GM12891 (cell line): ENCODE measurements at regions not wholly inside any gene's neighbourhood (a gene's known extent, or its start where the extent isn't known, plus 50 kb on each side); places are given as distances from the start of the nearest gene placed in this dataset.
"Not testable (repeated sequence)": the region's sequence is repeated elsewhere in the genome, so short reads cannot be mapped to it uniquely, and the experiment has no call there.

Experiments
- DNase-seq: peaks from one replicate; pipeline ENCODE4 v3.0.0; 2011; ENCODE audit warnings: low spot score; ENCODE audit not compliant: insufficient read length
- FAIRE-seq: peaks from 2 replicates; lab custom pipeline; 2011; peaks lifted over from hg19 to GRCh38; lab: Jason Lieb, UNC
- PAX5 ChIP-seq: IDR thresholded peaks from 2 replicates; pipeline ENCODE4 v1.6.1; 2011; ENCODE audit warnings: low read length, moderate library complexity, mild to moderate bottlenecking; ENCODE audit not compliant: insufficient read depth, severe bottlenecking
- POLR2A ChIP-seq: IDR thresholded peaks from 2 replicates; pipeline ENCODE4 v1.6.1; 2011; ENCODE audit warnings: low read depth, low read length, control low read depth
- POLR2AphosphoS5 ChIP-seq: IDR thresholded peaks from 2 replicates; pipeline ENCODE4 v1.6.1; 2011; ENCODE audit warnings: low read depth, low read length, control low read depth
- POU2F2 ChIP-seq: IDR thresholded peaks from 2 replicates; pipeline ENCODE4 v1.6.1; 2011; ENCODE audit warnings: low read depth, mild to moderate bottlenecking, control low read depth, low read length, moderate library complexity
- SPI1 ChIP-seq: IDR thresholded peaks from 2 replicates; pipeline ENCODE4 v1.6.1; 2011; ENCODE audit warnings: low read depth, low read length, control low read depth
- TAF1 ChIP-seq: IDR thresholded peaks from 2 replicates; pipeline ENCODE4 v1.6.1; 2011; ENCODE audit warnings: low read depth, low read length, control low read depth

DNA sequence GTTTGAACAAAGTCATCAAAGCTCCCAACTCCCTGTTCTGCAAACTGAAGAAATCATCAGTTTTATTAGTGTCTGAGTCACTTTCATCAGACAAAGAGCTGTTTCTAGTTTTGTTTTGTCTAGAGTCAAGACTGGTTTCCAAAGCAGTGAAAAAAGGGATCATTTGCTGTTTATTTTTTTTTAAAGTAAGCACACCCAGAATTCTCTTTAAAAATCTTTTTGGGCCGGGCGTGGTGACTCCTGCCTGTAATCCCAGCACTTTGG is 972.0 kb upstream of the CELF2 start:
- DNase-seq (no peak), FAIRE-seq (no peak)
- TF ChIP-seq TAF1 (no peak), SPI1 (peak; percentile 46), POLR2AphosphoS5 (no peak)

DNA sequence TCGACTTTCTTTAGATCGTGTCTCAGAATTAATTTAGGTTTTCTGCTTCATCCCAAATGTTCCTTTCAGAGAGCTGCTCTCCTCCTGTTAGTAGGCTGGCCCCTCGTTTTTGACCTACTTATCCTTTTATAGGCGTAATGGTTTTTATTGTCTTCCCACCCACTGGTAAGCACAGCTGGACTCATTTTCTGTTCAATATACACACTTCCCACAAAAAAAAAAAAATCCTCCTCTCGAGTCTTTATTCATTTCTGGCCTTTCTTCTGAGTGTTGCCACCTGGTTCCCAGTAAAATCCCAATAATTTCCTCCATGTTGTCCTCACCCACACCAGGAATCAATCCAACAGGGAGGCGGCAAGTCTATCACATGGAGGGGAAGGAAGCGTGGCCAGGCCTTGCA is 970.2 kb upstream of the CELF2 start:
- no peak for FAIRE-seq
- DNase-seq: no peak
- TF ChIP-seq POU2F2 (no peak), TAF1 (no peak), POLR2A (no peak), PAX5 (no peak), POLR2AphosphoS5 (no peak), SPI1 (no peak)

GRCh38 chr10:10053051-10053450 is 964.6 kb upstream of the CELF2 start:
- TF ChIP-seq PAX5 (no peak), POU2F2 (no peak), SPI1 (no peak), TAF1 (no peak), POLR2A (no peak), POLR2AphosphoS5 (no peak)
- FAIRE-seq: no peak
- DNase-seq: no peak

GRCh38 chr10:10054466-10054865 is 963.2 kb upstream of the CELF2 start:
- DNase-seq (no peak), FAIRE-seq (no peak)
- TF ChIP-seq POLR2AphosphoS5: no peak
- no peak for TF ChIP-seq POU2F2
- no peak for TF ChIP-seq POLR2A
- TF ChIP-seq SPI1: no peak
- TF ChIP-seq TAF1: no peak
- TF ChIP-seq PAX5: no peak

DNA sequence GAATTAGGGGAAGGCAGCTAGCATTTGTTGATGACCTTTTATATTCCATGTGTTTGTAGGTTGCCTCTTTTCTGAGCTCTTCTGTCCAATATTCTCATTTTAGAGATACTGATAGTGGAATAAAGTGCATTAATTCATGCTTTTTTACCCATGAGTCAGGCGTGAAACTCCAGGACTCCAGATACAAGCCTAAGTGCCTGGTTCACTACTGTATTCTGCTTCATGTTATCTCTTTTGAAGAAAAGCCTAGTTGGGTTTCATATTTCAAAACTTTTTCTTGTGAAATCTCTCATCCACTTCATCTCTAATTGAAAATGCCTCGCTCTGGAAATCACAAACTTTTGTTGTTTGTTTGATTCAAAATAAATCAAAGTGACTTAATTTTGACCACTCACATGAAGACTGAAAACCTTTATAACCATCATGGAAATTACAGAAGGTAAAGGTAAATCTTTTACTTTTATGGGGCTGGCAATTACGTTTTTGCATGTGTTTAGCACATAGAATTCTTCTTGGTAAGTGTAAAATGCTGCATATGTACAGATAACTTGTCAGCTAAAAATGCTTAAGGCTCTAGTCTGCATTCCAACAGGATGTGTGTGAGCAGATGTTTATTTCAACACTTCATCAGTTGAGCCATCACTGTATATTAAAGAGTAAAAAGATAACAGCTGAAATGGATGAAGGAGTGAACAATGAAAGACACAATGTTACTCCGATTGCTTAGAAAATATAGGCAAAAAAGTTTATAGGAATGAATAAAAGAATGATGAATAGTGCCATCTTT is 961.8 kb upstream of the CELF2 start:
- DNase-seq (no peak), FAIRE-seq (no peak)
- TF ChIP-seq POLR2AphosphoS5 (no peak), PAX5 (no peak), POLR2A (no peak), TAF1 (no peak), SPI1 (no peak), POU2F2 (no peak)

- no peak for TF ChIP-seq SPI1
- TF ChIP-seq POLR2A: no peak
- TF ChIP-seq POU2F2: no peak
- no peak for TF ChIP-seq POLR2AphosphoS5
- no peak for TF ChIP-seq TAF1
- TF ChIP-seq PAX5: no peak
- FAIRE-seq (no peak), DNase-seq (no peak)
Observed at GRCh38 chr10:10056961-10057360, 960.7 kb upstream of the CELF2 start.

GRCh38 chr10:10067644-10068043 is 950.0 kb upstream of the CELF2 start:
- no peak for DNase-seq
- no peak for FAIRE-seq
- TF ChIP-seq TAF1: no peak
- TF ChIP-seq SPI1: no peak
- no peak for TF ChIP-seq POU2F2
- no peak for TF ChIP-seq PAX5
- TF ChIP-seq POLR2A: no peak
- no peak for TF ChIP-seq POLR2AphosphoS5

- FAIRE-seq, DNase-seq: not testable (repeated sequence)
Observed at GRCh38 chr10:10074847-10075246, 942.8 kb upstream of the CELF2 start.

- no peak for FAIRE-seq
- no peak for DNase-seq
- TF ChIP-seq POU2F2: no peak
- no peak for TF ChIP-seq TAF1
- TF ChIP-seq SPI1: no peak
- TF ChIP-seq PAX5: no peak
- no peak for TF ChIP-seq POLR2AphosphoS5
- TF ChIP-seq POLR2A: no peak
Observed at GRCh38 chr10:10078446-10078845, 939.2 kb upstream of the CELF2 start.

GRCh38 chr10:10092581-10092980 is 925.1 kb upstream of the CELF2 start:
- no peak for DNase-seq
- no peak for FAIRE-seq
- TF ChIP-seq POLR2A (no peak), POU2F2 (no peak), TAF1 (no peak), SPI1 (no peak), POLR2AphosphoS5 (no peak), PAX5 (no peak)

- TF ChIP-seq POU2F2 (no peak), PAX5 (no peak), SPI1 (no peak), POLR2AphosphoS5 (no peak), POLR2A (no peak), TAF1 (no peak)
- DNase-seq (no peak), FAIRE-seq (no peak)
Observed at GRCh38 chr10:10093021-10093420, 924.7 kb upstream of the CELF2 start.
